Nephron (organoid): ENCODE measurements at regions not wholly inside any gene's neighbourhood (a gene's known extent, or its start where the extent isn't known, plus 50 kb on each side); places are given as distances from the start of the nearest gene placed in this dataset.

Experiments used
- H3K27ac Mint-ChIP-seq, 3 experiments: 2 replicates each; pipeline ENCODE4 v1.8.0; 2020; ENCODE audit warnings: mixed read lengths in 3 of 3, mild to moderate bottlenecking in 2 of 3, moderate library complexity in 1 of 3
- H3K27me3 Mint-ChIP-seq: 2 replicates; pipeline ENCODE4 v1.8.0; 2021; ENCODE audit warnings: low read depth, mild to moderate bottlenecking, moderate library complexity, mixed read lengths
- H3K36me3 Mint-ChIP-seq: 2 replicates; pipeline ENCODE4 v1.8.0; 2020; ENCODE audit warnings: low read depth, mixed read lengths
- H3K4me1 Mint-ChIP-seq: 2 replicates; pipeline ENCODE4 v1.8.0; 2020; ENCODE audit warnings: mixed read lengths
- H3K4me3 Mint-ChIP-seq, 3 experiments: 2 replicates each; pipeline ENCODE4 v1.8.0; 2020; ENCODE audit warnings: mild to moderate bottlenecking in 3 of 3, mixed read lengths in 3 of 3, moderate library complexity in 2 of 3
- H3K9me3 Mint-ChIP-seq: 2 replicates; pipeline ENCODE4 v1.8.0; 2020; ENCODE audit warnings: mixed read lengths
- TF ChIP-seq, protein P1 (sequence below), 3 experiments: fragments of 200-600 bp; sonication (generic); IDR thresholded peaks; one replicate each; pipeline ENCODE4 v1.5.0; 2021; ENCODE audit warnings: antibody characterized with exemption in 3 of 3; ENCODE audit not compliant: unreplicated experiment in 3 of 3

DNA sequence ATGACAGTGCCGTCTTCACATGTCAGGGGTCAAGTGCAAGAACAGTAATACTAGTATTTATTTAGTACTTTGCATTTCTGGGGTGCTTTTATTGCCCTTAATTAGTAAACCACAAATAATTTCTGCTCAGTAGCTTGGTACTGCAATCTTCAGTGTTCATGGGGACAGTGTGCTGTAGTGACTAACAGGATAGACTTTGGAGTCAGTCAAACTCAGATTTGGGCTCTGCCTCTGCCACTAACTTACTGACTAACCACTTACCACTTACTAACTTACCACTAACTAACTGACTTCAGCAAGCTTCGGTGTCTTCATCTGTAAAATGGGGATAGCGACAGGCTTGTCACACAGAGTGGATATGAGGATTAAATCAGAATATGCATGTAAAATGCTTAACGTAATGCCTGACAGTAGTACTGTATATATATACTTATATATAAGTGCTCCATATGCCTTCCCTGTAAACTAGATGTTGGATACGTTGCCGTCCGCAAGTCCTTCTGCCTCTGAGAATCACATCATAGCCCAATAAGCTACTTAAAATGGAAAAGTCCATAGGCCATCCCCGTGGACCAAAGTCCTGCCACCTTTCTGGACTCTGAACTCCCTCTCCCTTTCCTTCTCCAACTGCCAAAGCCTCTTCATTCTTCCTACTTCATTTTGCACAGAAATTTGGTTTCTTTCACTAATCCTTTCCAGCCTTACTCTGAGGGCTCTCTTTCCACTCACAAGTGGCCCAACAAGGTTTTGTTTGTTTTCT is 158.1 kb downstream of the ZIC5 start:
- Mint-ChIP-seq H3K9me3 (no peaks in the 10 kb centered on the region), H3K36me3 (no peaks in the 10 kb centered on the region), H3K4me1 (no peaks in the 10 kb centered on the region), H3K27me3 (no peaks in the 10 kb centered on the region), H3K27ac (no peak overlapping the region), H3K4me3 (no peak overlapping the region)
- TF ChIP-seq, protein P1, sequence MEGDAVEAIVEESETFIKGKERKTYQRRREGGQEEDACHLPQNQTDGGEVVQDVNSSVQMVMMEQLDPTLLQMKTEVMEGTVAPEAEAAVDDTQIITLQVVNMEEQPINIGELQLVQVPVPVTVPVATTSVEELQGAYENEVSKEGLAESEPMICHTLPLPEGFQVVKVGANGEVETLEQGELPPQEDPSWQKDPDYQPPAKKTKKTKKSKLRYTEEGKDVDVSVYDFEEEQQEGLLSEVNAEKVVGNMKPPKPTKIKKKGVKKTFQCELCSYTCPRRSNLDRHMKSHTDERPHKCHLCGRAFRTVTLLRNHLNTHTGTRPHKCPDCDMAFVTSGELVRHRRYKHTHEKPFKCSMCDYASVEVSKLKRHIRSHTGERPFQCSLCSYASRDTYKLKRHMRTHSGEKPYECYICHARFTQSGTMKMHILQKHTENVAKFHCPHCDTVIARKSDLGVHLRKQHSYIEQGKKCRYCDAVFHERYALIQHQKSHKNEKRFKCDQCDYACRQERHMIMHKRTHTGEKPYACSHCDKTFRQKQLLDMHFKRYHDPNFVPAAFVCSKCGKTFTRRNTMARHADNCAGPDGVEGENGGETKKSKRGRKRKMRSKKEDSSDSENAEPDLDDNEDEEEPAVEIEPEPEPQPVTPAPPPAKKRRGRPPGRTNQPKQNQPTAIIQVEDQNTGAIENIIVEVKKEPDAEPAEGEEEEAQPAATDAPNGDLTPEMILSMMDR (IDR thresholded peaks at IDR 0.05; ENCODE audit: unreplicated experiment in 3 of 3) = no peak

DNA sequence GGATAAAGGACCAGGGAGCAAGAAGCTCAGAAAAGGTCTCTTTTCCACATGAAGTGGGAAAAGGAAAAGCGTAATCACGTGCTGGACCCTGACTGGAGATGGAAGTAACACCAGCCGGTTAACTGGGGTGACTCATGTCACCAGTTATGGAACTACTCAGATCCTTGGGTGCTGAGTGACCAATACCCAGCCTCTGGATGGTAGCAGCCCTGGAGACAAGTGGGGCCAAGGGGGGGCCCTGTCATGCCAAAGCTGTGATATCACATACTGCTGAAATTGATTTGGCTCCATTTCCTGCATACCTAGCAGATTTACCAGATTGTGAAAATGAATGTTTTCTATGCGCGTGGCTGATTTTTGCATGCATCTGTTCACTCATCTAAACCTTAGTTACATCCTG is 158.9 kb downstream of the ZIC5 start:
- H3K4me3 Mint-ChIP-seq = no peak overlapping the region

DNA sequence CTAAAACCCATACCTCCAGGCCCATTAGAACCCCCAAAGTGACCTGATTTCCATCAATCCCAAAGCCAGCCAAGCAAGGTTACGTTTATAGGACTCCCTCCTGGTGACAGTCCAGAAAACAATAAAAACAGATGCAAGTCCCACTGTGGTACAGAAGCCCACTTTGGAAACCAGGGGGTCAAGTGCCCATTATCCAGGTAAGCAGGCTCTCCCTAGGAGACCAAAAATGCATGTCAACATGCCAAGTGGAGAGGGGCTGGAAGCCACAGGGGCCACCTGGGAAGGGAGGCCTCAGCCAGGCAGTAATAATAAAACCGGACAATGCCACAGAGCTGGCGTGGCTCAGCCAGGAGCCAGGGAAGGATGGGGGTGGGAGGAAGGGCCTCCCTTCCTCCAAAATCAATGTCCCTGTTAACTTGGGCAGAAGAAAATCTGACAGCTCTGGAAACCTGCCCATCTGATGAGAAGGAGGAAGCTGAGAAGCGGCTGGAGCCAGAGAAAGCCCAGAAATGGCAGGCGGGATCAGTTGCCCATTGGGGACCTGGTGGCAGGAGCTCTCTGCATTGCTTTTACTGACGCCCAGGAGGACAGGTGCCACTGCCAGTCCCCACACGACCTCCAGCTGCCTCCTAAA is 160.4 kb downstream of the ZIC5 start:
- no peaks in the 10 kb centered on the region for H3K9me3 Mint-ChIP-seq
- H3K36me3 Mint-ChIP-seq = no peaks in the 10 kb centered on the region
- H3K4me1 Mint-ChIP-seq = no peaks in the 10 kb centered on the region
- TF ChIP-seq, protein P1 (IDR thresholded peaks at IDR 0.05; ENCODE audit: unreplicated experiment in 3 of 3) = no peak
- H3K27ac Mint-ChIP-seq = no peak overlapping the region
- no peak overlapping the region for H3K4me3 Mint-ChIP-seq
- H3K27me3 Mint-ChIP-seq = no peaks in the 10 kb centered on the region

More for the DNA sequence above, 158.9 kb downstream of the ZIC5 start:
- TF ChIP-seq, protein P1 (IDR thresholded peaks at IDR 0.05; ENCODE audit: unreplicated experiment in 3 of 3) = no peak
- Mint-ChIP-seq H3K36me3 (no peaks in the 10 kb centered on the region), H3K4me1 (no peaks in the 10 kb centered on the region), H3K27ac (no peak overlapping the region), H3K9me3 (no peaks in the 10 kb centered on the region), H3K27me3 (no peaks in the 10 kb centered on the region)

DNA sequence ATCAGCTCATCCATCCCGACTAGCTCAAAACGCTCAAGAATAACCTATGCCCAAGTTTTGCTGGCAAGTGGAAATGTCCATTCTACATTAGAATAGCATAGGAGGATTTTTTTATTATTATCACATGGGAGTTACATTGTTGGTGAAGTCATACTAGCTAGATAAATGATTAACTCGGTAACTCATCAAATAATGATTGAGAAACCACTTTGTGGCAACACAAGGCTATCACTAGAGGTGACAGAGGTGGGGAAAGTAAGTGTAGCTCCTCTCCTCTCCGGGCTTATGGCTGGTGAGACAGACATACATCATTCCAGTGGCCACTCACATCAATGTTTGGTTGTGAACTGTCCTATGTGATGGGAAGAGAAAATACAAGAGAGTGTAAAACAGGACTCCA is 161.6 kb downstream of the ZIC5 start:
- H3K9me3 Mint-ChIP-seq = no peaks in the 10 kb centered on the region
- TF ChIP-seq, protein P1 (IDR thresholded peaks at IDR 0.05; ENCODE audit: unreplicated experiment in 3 of 3) = no peak
- no peaks in the 10 kb centered on the region for H3K36me3 Mint-ChIP-seq
- H3K27ac Mint-ChIP-seq = no peak overlapping the region
- no peaks in the 10 kb centered on the region for H3K27me3 Mint-ChIP-seq
- H3K4me3 Mint-ChIP-seq = no peak overlapping the region
- no peaks in the 10 kb centered on the region for H3K4me1 Mint-ChIP-seq

DNA sequence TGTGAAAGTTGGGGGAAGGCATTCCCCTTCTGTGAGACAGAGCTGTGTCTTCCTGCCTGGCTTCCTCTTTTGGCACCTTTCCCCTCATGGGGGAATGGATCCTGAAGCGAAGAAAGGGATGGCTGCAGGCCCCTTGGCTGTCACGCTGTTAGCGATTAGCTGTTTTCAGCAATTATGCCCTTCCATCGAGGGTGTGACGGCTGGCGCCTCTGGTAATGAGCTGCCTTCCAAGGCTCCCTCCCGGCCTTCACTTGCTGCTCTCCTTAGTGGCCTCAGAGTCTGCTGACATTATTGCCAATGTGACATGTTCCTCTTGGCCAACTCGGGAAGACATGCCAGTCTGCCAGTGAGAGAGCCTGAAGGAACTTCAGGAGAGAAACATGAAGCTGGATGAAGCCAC is 162.1 kb downstream of the ZIC5 start:
- no peak overlapping the region for H3K27ac Mint-ChIP-seq
- H3K27me3 Mint-ChIP-seq = no peaks in the 10 kb centered on the region
- no peaks in the 10 kb centered on the region for H3K4me1 Mint-ChIP-seq

More for the DNA sequence above, 162.1 kb downstream of the ZIC5 start:
- Mint-ChIP-seq H3K36me3 (no peaks in the 10 kb centered on the region), H3K4me3 (no peak overlapping the region), H3K9me3 (no peaks in the 10 kb centered on the region)
- TF ChIP-seq, protein P1 (IDR thresholded peaks at IDR 0.05; ENCODE audit: unreplicated experiment in 3 of 3) = no peak
